Transverse colon (tissue), 3 donors: ENCODE measurements at regions not wholly inside any gene's neighbourhood (a gene's known extent, or its start where the extent isn't known, plus 50 kb on each side); places are given as distances from the start of the nearest gene placed in this dataset.

ENCODE experiments used
- CTCF ChIP-seq, 5 experiments: fragments of 200-600 bp in 3 of 5; fragments of 450-650 bp in 2 of 5; sonication (generic) in 3 of 5; IDR thresholded peaks; 1 replicate in 2 of 5; 2 replicates in 3 of 5; pipeline ENCODE4 v1.5.1; 2016 to 2017; ENCODE audit warnings: antibody characterized with exemption in 5 of 5, inconsistent platforms in 3 of 5, mild to moderate bottlenecking in 2 of 5, moderate library complexity in 1 of 5
- EP300 ChIP-seq: sonication (generic); formaldehyde crosslinking; IDR thresholded peaks from one replicate; pipeline ENCODE4 v1.6.1; 2017; ENCODE audit warnings: antibody characterized with exemption, low read depth
- POLR2A ChIP-seq: fragments of 450-650 bp; IDR thresholded peaks from one replicate; pipeline ENCODE4 v1.6.1; 2016; ENCODE audit warnings: antibody characterized with exemption, mild to moderate bottlenecking, moderate library complexity

GRCh38 chr3:66107855-66108254, 69.1 kb upstream of the MAGI1 start:
- TF ChIP-seq CTCF (IDR thresholded peaks at IDR 0.05) (no peak), POLR2A (no peak), EP300 (no peak)
